ENCODE measurements at regions not wholly inside any gene's neighbourhood (a gene's known extent, or its start where the extent isn't known, plus 50 kb on each side); places are given as distances from the start of the nearest gene placed in this dataset.

DNA sequence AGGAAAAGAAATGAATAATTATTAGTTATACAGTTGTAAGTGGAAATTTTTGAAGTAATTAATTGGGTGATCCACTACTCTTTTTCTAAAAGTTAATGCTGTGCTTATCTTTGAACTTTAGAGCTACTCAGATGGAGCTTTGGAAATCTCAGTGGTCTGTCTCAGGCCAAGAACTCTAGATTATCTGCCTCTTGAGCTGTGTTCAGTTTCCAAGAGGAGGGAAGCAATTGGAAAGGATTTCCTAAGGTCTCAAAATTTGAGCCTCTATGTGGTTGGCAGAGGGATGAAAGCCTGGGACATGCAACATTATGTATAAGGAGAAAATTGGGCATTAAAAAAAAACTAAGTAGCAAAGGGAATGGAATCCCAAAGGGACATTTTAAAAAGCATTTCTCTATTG lies 334.0 kb upstream of the PRICKLE1 start:
- intact Hi-C loops (cut with DNase I), result no loop called here
- Histone ChIP-seq H3K4me1 (peaks cover 0 to 20% (median 13%) of the 10 kb centered on the region in 4 donors), H3K27ac (no peak overlapping the region), H3K27me3 (no peaks in the 10 kb centered on the region), H3K9me3 (no peaks in the 10 kb centered on the region), H3K4me3 (no peak overlapping the region), H3K36me3 (no peaks in the 10 kb centered on the region)
- TF ChIP-seq, protein P1, sequence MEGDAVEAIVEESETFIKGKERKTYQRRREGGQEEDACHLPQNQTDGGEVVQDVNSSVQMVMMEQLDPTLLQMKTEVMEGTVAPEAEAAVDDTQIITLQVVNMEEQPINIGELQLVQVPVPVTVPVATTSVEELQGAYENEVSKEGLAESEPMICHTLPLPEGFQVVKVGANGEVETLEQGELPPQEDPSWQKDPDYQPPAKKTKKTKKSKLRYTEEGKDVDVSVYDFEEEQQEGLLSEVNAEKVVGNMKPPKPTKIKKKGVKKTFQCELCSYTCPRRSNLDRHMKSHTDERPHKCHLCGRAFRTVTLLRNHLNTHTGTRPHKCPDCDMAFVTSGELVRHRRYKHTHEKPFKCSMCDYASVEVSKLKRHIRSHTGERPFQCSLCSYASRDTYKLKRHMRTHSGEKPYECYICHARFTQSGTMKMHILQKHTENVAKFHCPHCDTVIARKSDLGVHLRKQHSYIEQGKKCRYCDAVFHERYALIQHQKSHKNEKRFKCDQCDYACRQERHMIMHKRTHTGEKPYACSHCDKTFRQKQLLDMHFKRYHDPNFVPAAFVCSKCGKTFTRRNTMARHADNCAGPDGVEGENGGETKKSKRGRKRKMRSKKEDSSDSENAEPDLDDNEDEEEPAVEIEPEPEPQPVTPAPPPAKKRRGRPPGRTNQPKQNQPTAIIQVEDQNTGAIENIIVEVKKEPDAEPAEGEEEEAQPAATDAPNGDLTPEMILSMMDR (IDR thresholded peaks at IDR 0.05), result no peak
- no peak for TF ChIP-seq POLR2AphosphoS5 (IDR thresholded peaks at IDR 0.05)
- no peak for TF ChIP-seq EP300 (IDR thresholded peaks at IDR 0.05)
- no peak for TF ChIP-seq POLR2A (IDR thresholded peaks at IDR 0.05)
- DNase-seq, result no peak

DNA sequence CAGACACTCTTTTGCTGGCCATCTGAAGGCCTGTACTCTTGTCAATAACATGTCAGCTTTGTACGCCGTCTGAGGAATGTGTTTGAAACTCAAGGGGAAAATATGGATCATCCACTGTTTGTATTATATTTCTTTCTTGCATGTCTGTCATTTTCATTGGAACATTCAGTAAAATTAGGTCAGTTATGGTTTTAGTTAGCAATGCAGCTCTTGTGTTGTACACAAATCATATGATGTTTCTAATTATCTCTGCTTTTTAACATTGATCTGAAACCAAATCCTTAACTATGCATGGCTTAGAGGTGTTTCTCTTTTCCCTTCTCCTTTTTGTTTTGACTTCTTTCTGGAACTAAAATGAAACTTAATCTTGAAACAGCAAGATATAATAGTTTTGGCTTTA lies 333.6 kb upstream of the PRICKLE1 start:
- Histone ChIP-seq H3K36me3 (no peaks in the 10 kb centered on the region), H3K27ac (no peak overlapping the region), H3K4me3 (no peak overlapping the region), H3K27me3 (no peaks in the 10 kb centered on the region), H3K4me1 (peaks cover 0 to 25% (median 18%) of the 10 kb centered on the region in 4 donors), H3K9me3 (no peaks in the 10 kb centered on the region)
- intact Hi-C loops (cut with DNase I), result no loop called here
- DNase-seq, result no peak
- TF ChIP-seq POLR2A (IDR thresholded peaks at IDR 0.05), result no peak
- TF ChIP-seq, protein P1 (IDR thresholded peaks at IDR 0.05), result no peak
- no peak for TF ChIP-seq EP300 (IDR thresholded peaks at IDR 0.05)
- TF ChIP-seq POLR2AphosphoS5 (IDR thresholded peaks at IDR 0.05), result no peak
- WGBS, 2 donors, result 86 to 87% methylated on average over 2 of the region's 2 CpGs

DNA sequence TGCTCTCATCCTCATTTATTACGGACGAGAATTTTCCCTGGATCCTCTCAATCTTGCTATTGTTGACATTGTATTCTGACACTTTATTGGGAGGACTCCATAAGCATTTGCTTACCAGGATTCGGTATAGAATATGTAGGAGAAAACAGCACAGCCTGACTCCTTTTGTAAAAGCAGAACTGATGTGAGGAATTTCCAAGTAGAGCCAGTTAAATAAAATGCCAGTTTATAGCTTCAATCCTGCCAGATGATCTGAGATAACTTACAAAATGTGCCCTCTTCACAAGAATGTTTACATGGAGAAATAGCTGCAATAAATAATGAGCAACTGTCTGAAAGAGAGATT lies 332.9 kb upstream of the PRICKLE1 start:
- H3K27me3 ChIP-seq, result no peaks in the 10 kb centered on the region
- no peaks in the 10 kb centered on the region for H3K36me3 ChIP-seq
- intact Hi-C loops (cut with DNase I), result no loop called here
- no peak overlapping the region for H3K4me3 ChIP-seq
- H3K27ac ChIP-seq, result no peak overlapping the region
- TF ChIP-seq, protein P1 (IDR thresholded peaks at IDR 0.05), result no peak
- no peak for TF ChIP-seq POLR2AphosphoS5 (IDR thresholded peaks at IDR 0.05)
- TF ChIP-seq EP300 (IDR thresholded peaks at IDR 0.05), result no peak
- no peak for TF ChIP-seq POLR2A (IDR thresholded peaks at IDR 0.05)
- no peaks in the 10 kb centered on the region for H3K9me3 ChIP-seq
- 30 to 60% methylated on average over 3 of the region's 3 CpGs for WGBS, 2 donors
- H3K4me1 ChIP-seq, result peaks cover 0 to 27% (median 20%) of the 10 kb centered on the region in 4 donors
- DNase-seq, result no peak

DNA sequence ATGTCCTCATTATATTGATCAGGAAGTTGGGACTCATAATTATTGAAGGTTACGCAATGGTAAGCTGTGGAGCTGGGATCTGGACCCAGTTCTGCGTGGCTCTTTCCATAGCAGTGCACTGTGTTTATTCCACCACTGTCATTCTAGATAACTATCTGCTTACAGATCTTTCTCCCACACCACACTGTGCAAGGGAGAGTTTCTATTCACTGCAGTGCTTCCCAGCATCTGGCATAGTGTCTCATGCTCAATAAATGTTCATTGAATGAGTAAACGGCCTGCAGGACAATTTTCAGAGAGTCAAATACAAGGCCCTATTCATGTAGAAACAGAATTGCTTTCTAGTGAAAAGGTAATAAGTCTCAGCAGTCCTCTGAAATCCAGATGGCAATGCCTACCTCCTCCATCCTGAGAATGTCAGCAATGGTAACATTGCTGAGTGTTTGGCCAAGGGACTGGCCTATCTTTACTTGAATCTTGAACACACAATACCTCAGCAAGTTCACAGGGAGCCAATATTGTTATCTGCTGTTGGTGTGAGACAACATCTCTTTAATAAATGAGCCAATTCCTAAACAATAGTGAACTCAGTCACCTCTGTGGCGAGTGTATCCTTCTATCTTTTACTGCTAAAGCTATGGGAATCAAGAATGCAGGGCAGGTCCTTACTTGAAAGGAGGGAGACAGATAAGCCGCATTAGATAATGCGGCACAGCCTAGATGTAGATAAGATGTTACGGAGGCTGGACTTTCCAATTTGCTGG lies 332.4 kb upstream of the PRICKLE1 start:
- H3K27ac ChIP-seq, result no peak overlapping the region
- DNase-seq, result no peak
- intact Hi-C loops (cut with DNase I), result no loop called here
- 48 to 69% methylated on average over 7 of the region's 7 CpGs for WGBS, 2 donors
- H3K36me3 ChIP-seq, result no peaks in the 10 kb centered on the region
- no peak overlapping the region for H3K4me3 ChIP-seq
- H3K9me3 ChIP-seq, result no peaks in the 10 kb centered on the region
- H3K4me1 ChIP-seq, result peaks cover 0 to 27% (median 20%) of the 10 kb centered on the region in 4 donors
- H3K27me3 ChIP-seq, result no peaks in the 10 kb centered on the region
- TF ChIP-seq POLR2A (IDR thresholded peaks at IDR 0.05) (no peak), EP300 (IDR thresholded peaks at IDR 0.05) (no peak), POLR2AphosphoS5 (IDR thresholded peaks at IDR 0.05) (no peak)
- TF ChIP-seq, protein P1 (IDR thresholded peaks at IDR 0.05), result no peak

DNA sequence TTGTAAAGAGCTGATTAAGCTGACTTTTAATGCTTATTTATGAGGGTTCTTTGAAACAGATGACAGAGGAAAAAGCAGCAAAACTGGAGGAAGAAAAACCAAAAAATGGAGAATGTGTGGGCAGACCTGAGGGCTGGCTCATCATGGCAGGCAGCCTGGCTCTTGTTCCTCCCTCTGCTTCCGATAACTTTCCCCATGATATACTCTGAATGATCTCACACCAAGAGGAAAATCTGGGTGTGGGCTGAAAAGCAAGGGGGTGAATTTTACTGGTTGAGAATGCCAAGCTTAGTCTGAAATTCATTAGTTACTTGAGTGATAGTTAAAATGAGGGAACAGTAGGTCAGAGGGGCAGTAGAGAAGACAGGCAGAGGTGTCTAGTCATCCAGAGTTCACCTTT lies 330.1 kb upstream of the PRICKLE1 start:
- no peak for DNase-seq
- no peaks in the 10 kb centered on the region for H3K9me3 ChIP-seq
- no peak overlapping the region for H3K4me3 ChIP-seq
- intact Hi-C loops (cut with DNase I), result no loop called here
- TF ChIP-seq EP300 (IDR thresholded peaks at IDR 0.05) (no peak), POLR2A (IDR thresholded peaks at IDR 0.05) (no peak), POLR2AphosphoS5 (IDR thresholded peaks at IDR 0.05) (no peak)
- TF ChIP-seq, protein P1 (IDR thresholded peaks at IDR 0.05), result no peak
- no peak overlapping the region for H3K27ac ChIP-seq
- no peaks in the 10 kb centered on the region for H3K36me3 ChIP-seq
- H3K27me3 ChIP-seq, result no peaks in the 10 kb centered on the region
- peaks cover 0 to 27% (median 20%) of the 10 kb centered on the region in 4 donors for H3K4me1 ChIP-seq
- WGBS, 2 donors, result 93 to 97% methylated on average over 1 of the region's 1 CpG
